Suppressor macrophage (primary cell): ENCODE measurements at regions not wholly inside any gene's neighbourhood (a gene's known extent, or its start where the extent isn't known, plus 50 kb on each side); places are given as distances from the start of the nearest gene placed in this dataset.

ENCODE experiments used
- DNase-seq, 4 experiments: peaks; one replicate each; pipeline ENCODE4 v3.0.0-alpha.2; 2020 to 2022

GRCh38 chr22:23408321-23408720 is 171.8 kb downstream of the IGLL1 start:
- DNase-seq = no peak

GRCh38 chr22:23405366-23405851 is 174.7 kb downstream of the IGLL1 start:
- no peak for DNase-seq

- peak in 2 of 4 experiments; percentile 4 to 25 for DNase-seq
Observed at GRCh38 chr22:23404689-23405365, 175.3 kb downstream of the IGLL1 start.

- peak in 1 of 4 experiments; percentile 6 for DNase-seq
Observed at GRCh38 chr22:23403720-23404688, 176.1 kb downstream of the IGLL1 start.

- DNase-seq = no peak
Observed at GRCh38 chr22:23403152-23403719, 176.9 kb downstream of the IGLL1 start.

- peak; percentile 41 to 79 (median 62) for DNase-seq
Observed at GRCh38 chr22:23402275-23403151, 177.6 kb downstream of the IGLL1 start.

- no peak for DNase-seq
Observed at GRCh38 chr22:23401910-23402274, 178.2 kb downstream of the IGLL1 start.

GRCh38 chr22:23401111-23401909 is 178.8 kb downstream of the IGLL1 start:
- no peak for DNase-seq

GRCh38 chr22:23400286-23400981 is 179.7 kb downstream of the IGLL1 start:
- no peak for DNase-seq

- DNase-seq = no peak
Observed at GRCh38 chr22:23399367-23400285, 180.5 kb downstream of the IGLL1 start.

GRCh38 chr22:23398701-23399366 is 181.3 kb downstream of the IGLL1 start:
- DNase-seq = no peak

GRCh38 chr22:23397613-23398567 is 182.2 kb downstream of the IGLL1 start:
- no peak for DNase-seq

- DNase-seq = no peak
Observed at GRCh38 chr22:23397008-23397612, 183.0 kb downstream of the IGLL1 start.

GRCh38 chr22:23396362-23397007 is 183.6 kb downstream of the IGLL1 start:
- DNase-seq = no peak

GRCh38 chr22:23395530-23396361 is 184.3 kb downstream of the IGLL1 start:
- no peak for DNase-seq
